MCF 10A (cell line): ENCODE measurements at regions not wholly inside any gene's neighbourhood (a gene's known extent, or its start where the extent isn't known, plus 50 kb on each side); places are given as distances from the start of the nearest gene placed in this dataset.
"Not testable (repeated sequence)": the region's sequence is repeated elsewhere in the genome, so short reads cannot be mapped to it uniquely, and the experiment has no call there.

Experiments used
- BruUV-seq: library from RNA; stranded (reverse); fragments of 400-500 nt; replicated peaks from 2 replicates; lab custom pipeline; 2021; lab: Mats Ljungman, UMichigan
- CTCF ChIA-PET: fragments of 300-600 bp; sonication (Branson Sonifier 250); formaldehyde crosslinking; extraction: SDS; loops from one replicate; lab custom pipeline; 2021; ENCODE audit warnings: antibody characterized with exemption, inconsistent platforms; lab: Yijun Ruan, JAX
- POLR2A ChIA-PET: fragments of 300-600, 350-650 bp; sonication (Branson Sonifier 250); formaldehyde crosslinking; extraction: SDS; loops from one replicate; lab custom pipeline; 2020; ENCODE audit warnings: antibody characterized with exemption, inconsistent platforms; lab: Yijun Ruan, JAX
- DNase-seq: peaks from one replicate; pipeline ENCODE4 v3.0.0-alpha.2; 2018; ENCODE audit not compliant: unreplicated experiment
- H3K27ac Mint-ChIP-seq: one replicate; pipeline ENCODE4 v1.8.0; 2022; ENCODE audit warnings: mild to moderate bottlenecking, low read depth, mixed read lengths; ENCODE audit not compliant: unreplicated experiment
- H3K27me3 Mint-ChIP-seq: one replicate; pipeline ENCODE4 v1.8.0; 2022; ENCODE audit warnings: mixed read lengths; ENCODE audit not compliant: insufficient read depth, unreplicated experiment
- H3K36me3 Mint-ChIP-seq: one replicate; pipeline ENCODE4 v1.8.0; 2022; ENCODE audit warnings: mild to moderate bottlenecking, moderate library complexity, mixed read lengths; ENCODE audit not compliant: insufficient read depth, unreplicated experiment
- H3K4me1 Mint-ChIP-seq: one replicate; pipeline ENCODE4 v1.8.0; 2022; ENCODE audit warnings: mixed read lengths; ENCODE audit not compliant: insufficient read depth, unreplicated experiment
- H3K4me3 Mint-ChIP-seq: one replicate; pipeline ENCODE4 v1.8.0; 2022; ENCODE audit warnings: mild to moderate bottlenecking, moderate library complexity, mixed read lengths; ENCODE audit not compliant: unreplicated experiment
- H3K9me3 Mint-ChIP-seq: one replicate; pipeline ENCODE4 v1.8.0; 2022; ENCODE audit warnings: mixed read lengths; ENCODE audit not compliant: unreplicated experiment
- intact Hi-C: fragments of 100-400 bp; cut with micrococcal nuclease; formaldehyde crosslinking; loops from 2 replicates; pipeline ENCODE4 v1.14.1; 2022
- TF ChIP-seq, protein P1 (sequence below): fragments of 200-600 bp; IDR thresholded peaks from one replicate; pipeline ENCODE4 v1.8.0; 2022; ENCODE audit warnings: antibody characterized with exemption, mild to moderate bottlenecking; ENCODE audit not compliant: unreplicated experiment

GRCh38 chr22:44638971-44639760 lies 62.8 kb upstream of the PRR5 start:
- no peaks in the 10 kb centered on the region for H3K36me3 Mint-ChIP-seq
- CTCF ChIA-PET: interaction anchor here (1.0 kb wide), 1 partner anchor 13 kb away, joined by 3 read pairs; no protein-coding TSS in a partner anchor
- H3K27ac Mint-ChIP-seq: no peak overlapping the region
- POLR2A ChIA-PET: no interaction called here
- no peak for DNase-seq
- peaks cover 27% of the 10 kb centered on the region for H3K27me3 Mint-ChIP-seq
- no peaks in the 10 kb centered on the region for H3K4me1 Mint-ChIP-seq
- no peak overlapping the region for H3K4me3 Mint-ChIP-seq
- no TSS peak for BruUV-seq
- peaks cover 8% of the 10 kb centered on the region for H3K9me3 Mint-ChIP-seq
- intact Hi-C loops: no loop called here
- TF ChIP-seq, protein P1, sequence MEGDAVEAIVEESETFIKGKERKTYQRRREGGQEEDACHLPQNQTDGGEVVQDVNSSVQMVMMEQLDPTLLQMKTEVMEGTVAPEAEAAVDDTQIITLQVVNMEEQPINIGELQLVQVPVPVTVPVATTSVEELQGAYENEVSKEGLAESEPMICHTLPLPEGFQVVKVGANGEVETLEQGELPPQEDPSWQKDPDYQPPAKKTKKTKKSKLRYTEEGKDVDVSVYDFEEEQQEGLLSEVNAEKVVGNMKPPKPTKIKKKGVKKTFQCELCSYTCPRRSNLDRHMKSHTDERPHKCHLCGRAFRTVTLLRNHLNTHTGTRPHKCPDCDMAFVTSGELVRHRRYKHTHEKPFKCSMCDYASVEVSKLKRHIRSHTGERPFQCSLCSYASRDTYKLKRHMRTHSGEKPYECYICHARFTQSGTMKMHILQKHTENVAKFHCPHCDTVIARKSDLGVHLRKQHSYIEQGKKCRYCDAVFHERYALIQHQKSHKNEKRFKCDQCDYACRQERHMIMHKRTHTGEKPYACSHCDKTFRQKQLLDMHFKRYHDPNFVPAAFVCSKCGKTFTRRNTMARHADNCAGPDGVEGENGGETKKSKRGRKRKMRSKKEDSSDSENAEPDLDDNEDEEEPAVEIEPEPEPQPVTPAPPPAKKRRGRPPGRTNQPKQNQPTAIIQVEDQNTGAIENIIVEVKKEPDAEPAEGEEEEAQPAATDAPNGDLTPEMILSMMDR: no peak

GRCh38 chr22:44636502-44637206 lies 65.3 kb upstream of the PRR5 start:
- H3K4me3 Mint-ChIP-seq, H3K4me1 Mint-ChIP-seq, intact Hi-C loops, H3K27ac Mint-ChIP-seq, POLR2A ChIA-PET, DNase-seq, H3K9me3 Mint-ChIP-seq, BruUV-seq, H3K36me3 Mint-ChIP-seq: not testable (repeated sequence)
- CTCF ChIA-PET: interaction anchor here (0.7 to 2.5 kb wide), 4 partner anchors 10 to 929 kb away, joined by 3 to 14 read pairs (median 3); no protein-coding TSS in a partner anchor
- H3K27me3 Mint-ChIP-seq: peaks cover 17% of the 10 kb centered on the region

- intact Hi-C loops, H3K9me3 Mint-ChIP-seq, POLR2A ChIA-PET, DNase-seq, H3K27ac Mint-ChIP-seq, H3K36me3 Mint-ChIP-seq, H3K4me3 Mint-ChIP-seq, BruUV-seq, H3K4me1 Mint-ChIP-seq: not testable (repeated sequence)
- H3K27me3 Mint-ChIP-seq: peaks cover 17% of the 10 kb centered on the region
- CTCF ChIA-PET: interaction anchor here (0.6 to 2.5 kb wide), 4 partner anchors 9 to 930 kb away, joined by 3 to 14 read pairs (median 4); no protein-coding TSS in a partner anchor
Measured at GRCh38 chr22:44635567-44635966, 66.4 kb upstream of the PRR5 start.

- H3K4me1 Mint-ChIP-seq: no peaks in the 10 kb centered on the region
- H3K27me3 Mint-ChIP-seq: peaks cover 20% of the 10 kb centered on the region
- no TSS peak for BruUV-seq
- H3K4me3 Mint-ChIP-seq: no peak overlapping the region
- TF ChIP-seq, protein P1: no peak
- DNase-seq: no peak
- H3K36me3 Mint-ChIP-seq: no peaks in the 10 kb centered on the region
- intact Hi-C loops: no loop called here
- ChIA-PET POLR2A (no interaction called here), CTCF (interaction anchor here (0.6 to 2.5 kb wide), 4 partner anchors 8 to 641 kb away, joined by 3 to 14 read pairs (median 4); no protein-coding TSS in a partner anchor)
- peaks cover 8% of the 10 kb centered on the region for H3K9me3 Mint-ChIP-seq
- H3K27ac Mint-ChIP-seq: no peak overlapping the region
Measured at GRCh38 chr22:44634426-44635321, 67.3 kb upstream of the PRR5 start.
